ENCODE measurements at regions not wholly inside any gene's neighbourhood (a gene's known extent, or its start where the extent isn't known, plus 50 kb on each side); places are given as distances from the start of the nearest gene placed in this dataset.
A peak's percentile ranks its signal among the peaks of the same experiment; 100 is the strongest.

DNA sequence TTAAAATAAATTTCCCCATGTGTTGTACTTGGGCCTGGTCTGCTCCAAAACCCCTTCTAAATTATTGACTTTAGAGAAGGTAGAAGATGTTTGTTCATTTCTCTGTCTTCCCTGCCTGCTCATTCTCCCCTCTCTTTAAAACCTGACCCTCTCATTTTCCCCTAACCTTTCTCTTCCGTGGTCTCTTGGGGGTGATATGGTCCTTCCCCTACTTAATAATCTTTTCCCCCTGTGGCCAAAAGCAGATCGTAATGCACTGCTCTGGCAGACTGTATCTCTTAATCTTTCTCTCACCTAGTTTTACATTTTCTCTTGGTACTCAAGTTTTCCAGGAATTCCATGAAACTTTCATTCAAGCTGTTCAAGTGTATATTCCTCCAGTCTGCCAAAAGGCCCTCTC is 301.7 kb downstream of the TTLL7 start:
- H3K4me1 ChIP-seq = no peaks in the 10 kb centered on the region
- H3K36me3 ChIP-seq = no peaks in the 10 kb centered on the region
- no peaks in the 10 kb centered on the region for H3K9me3 ChIP-seq
- intact Hi-C loops (cut with DNase I; ENCODE audit: low total_unique reads) (no loop called here), in situ Hi-C loops (cut with MboI; ENCODE audit: low pct_ligation_motif_present in 1 of 4, low pct_unique_long_range_greater_than_20kb in 1 of 4, low sequenced_read_pairs in 3 of 4) (no loop called here)
- TF ChIP-seq, protein P1, sequence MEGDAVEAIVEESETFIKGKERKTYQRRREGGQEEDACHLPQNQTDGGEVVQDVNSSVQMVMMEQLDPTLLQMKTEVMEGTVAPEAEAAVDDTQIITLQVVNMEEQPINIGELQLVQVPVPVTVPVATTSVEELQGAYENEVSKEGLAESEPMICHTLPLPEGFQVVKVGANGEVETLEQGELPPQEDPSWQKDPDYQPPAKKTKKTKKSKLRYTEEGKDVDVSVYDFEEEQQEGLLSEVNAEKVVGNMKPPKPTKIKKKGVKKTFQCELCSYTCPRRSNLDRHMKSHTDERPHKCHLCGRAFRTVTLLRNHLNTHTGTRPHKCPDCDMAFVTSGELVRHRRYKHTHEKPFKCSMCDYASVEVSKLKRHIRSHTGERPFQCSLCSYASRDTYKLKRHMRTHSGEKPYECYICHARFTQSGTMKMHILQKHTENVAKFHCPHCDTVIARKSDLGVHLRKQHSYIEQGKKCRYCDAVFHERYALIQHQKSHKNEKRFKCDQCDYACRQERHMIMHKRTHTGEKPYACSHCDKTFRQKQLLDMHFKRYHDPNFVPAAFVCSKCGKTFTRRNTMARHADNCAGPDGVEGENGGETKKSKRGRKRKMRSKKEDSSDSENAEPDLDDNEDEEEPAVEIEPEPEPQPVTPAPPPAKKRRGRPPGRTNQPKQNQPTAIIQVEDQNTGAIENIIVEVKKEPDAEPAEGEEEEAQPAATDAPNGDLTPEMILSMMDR (IDR thresholded peaks at IDR 0.05) = no peak
- no peak for TF ChIP-seq POLR2AphosphoS5 (IDR thresholded peaks at IDR 0.05)
- no peak for TF ChIP-seq EP300 (IDR thresholded peaks at IDR 0.05; ENCODE audit: low read depth)
- no peak for TF ChIP-seq POLR2A (IDR thresholded peaks at IDR 0.05)
- H3K27ac ChIP-seq = no peak overlapping the region
- peaks cover 4% of the 10 kb centered on the region for H3K27me3 ChIP-seq
- 74 to 79% methylated on average over 2 of the region's 2 CpGs for WGBS, 2 donors (ENCODE audit: low coverage in 1 of 2)
- DNase-seq = no peak
- no peak overlapping the region for H3K4me3 ChIP-seq

DNA sequence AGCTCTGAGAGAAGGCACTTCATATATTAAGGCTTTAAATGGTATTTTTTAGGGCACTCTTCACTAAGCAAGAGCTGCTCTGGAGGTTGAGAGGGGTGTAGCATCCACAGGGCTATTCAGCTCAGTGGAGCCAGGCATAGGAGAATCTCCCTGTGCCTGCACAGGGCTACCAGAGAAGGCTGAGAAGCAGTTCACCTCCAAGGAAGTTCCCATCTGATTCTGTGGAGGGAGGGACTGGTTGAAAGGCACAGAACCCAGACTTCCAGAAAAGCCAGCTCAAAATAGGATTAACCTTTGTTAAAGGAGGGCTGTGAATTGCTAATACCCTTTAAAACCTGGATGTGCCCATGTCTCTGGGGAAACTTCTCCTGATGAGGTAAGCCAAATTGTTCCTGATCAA is 304.5 kb downstream of the TTLL7 start:
- no peak for DNase-seq
- in situ Hi-C loops (cut with MboI; ENCODE audit: low pct_ligation_motif_present in 1 of 4, low pct_unique_long_range_greater_than_20kb in 1 of 4, low sequenced_read_pairs in 3 of 4) = no loop called here
- Histone ChIP-seq H3K4me3 (no peak overlapping the region), H3K27ac (no peak overlapping the region), H3K9me3 (no peaks in the 10 kb centered on the region), H3K27me3 (peaks cover 4% of the 10 kb centered on the region), H3K36me3 (no peaks in the 10 kb centered on the region), H3K4me1 (no peaks in the 10 kb centered on the region)
- intact Hi-C loops (cut with DNase I; ENCODE audit: low total_unique reads) = no loop called here
- no peak for TF ChIP-seq POLR2AphosphoS5 (IDR thresholded peaks at IDR 0.05)
- no peak for TF ChIP-seq POLR2A (IDR thresholded peaks at IDR 0.05)
- TF ChIP-seq, protein P1 (IDR thresholded peaks at IDR 0.05) = no peak
- no peak for TF ChIP-seq EP300 (IDR thresholded peaks at IDR 0.05; ENCODE audit: low read depth)

DNA sequence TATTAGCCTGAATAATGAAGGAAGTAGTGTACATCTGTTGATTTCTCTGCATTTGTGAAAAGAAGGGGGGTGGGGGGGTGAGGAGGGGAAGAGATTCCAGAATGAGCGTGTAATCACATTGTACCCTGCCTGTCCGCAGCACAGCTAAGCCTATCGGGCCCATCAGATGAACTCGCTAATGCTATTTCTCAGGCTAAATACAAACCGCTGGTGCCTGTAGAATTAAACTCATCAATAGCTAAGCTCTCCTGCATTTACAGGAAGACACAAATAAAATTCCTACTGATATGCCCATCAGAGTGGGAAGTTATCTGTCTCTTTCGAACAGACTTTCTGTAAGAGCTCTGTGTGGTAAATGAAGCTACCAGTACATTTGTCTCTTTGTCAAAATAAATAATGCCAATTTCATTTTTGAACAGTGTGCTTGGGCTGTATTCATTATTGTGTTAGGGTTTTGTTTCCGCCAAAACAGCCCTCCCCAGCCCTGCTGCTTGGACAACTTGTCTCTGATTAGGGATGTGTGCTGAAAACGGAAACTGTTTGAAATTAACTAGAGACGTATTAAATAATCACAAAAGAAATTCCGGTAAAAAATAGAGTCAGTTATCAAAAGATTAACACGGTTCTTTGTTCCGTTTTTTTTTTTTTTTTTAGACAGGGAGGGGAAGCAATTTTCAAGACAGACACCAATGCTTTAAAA is 305.4 kb downstream of the TTLL7 start:
- TF ChIP-seq, protein P1 (IDR thresholded peaks at IDR 0.05) = no peak
- no peak for TF ChIP-seq EP300 (IDR thresholded peaks at IDR 0.05; ENCODE audit: low read depth)
- no peak for TF ChIP-seq POLR2A (IDR thresholded peaks at IDR 0.05)
- no peak for TF ChIP-seq POLR2AphosphoS5 (IDR thresholded peaks at IDR 0.05)
- H3K4me1 ChIP-seq = no peaks in the 10 kb centered on the region
- in situ Hi-C loops (cut with MboI; ENCODE audit: low pct_ligation_motif_present in 1 of 4, low pct_unique_long_range_greater_than_20kb in 1 of 4, low sequenced_read_pairs in 3 of 4) = no loop called here
- DNase-seq = no peak
- peaks cover 4% of the 10 kb centered on the region for H3K27me3 ChIP-seq
- H3K36me3 ChIP-seq = no peaks in the 10 kb centered on the region
- intact Hi-C loops (cut with DNase I; ENCODE audit: low total_unique reads) = no loop called here
- WGBS, 2 donors (ENCODE audit: low coverage in 1 of 2) = 44 to 55% methylated on average over 11 to 12 of the region's 12 CpGs
- H3K27ac ChIP-seq = no peak overlapping the region
- H3K9me3 ChIP-seq = no peaks in the 10 kb centered on the region
- H3K4me3 ChIP-seq = peak overlapping the region in 1 of 4 donors; percentile 31

DNA sequence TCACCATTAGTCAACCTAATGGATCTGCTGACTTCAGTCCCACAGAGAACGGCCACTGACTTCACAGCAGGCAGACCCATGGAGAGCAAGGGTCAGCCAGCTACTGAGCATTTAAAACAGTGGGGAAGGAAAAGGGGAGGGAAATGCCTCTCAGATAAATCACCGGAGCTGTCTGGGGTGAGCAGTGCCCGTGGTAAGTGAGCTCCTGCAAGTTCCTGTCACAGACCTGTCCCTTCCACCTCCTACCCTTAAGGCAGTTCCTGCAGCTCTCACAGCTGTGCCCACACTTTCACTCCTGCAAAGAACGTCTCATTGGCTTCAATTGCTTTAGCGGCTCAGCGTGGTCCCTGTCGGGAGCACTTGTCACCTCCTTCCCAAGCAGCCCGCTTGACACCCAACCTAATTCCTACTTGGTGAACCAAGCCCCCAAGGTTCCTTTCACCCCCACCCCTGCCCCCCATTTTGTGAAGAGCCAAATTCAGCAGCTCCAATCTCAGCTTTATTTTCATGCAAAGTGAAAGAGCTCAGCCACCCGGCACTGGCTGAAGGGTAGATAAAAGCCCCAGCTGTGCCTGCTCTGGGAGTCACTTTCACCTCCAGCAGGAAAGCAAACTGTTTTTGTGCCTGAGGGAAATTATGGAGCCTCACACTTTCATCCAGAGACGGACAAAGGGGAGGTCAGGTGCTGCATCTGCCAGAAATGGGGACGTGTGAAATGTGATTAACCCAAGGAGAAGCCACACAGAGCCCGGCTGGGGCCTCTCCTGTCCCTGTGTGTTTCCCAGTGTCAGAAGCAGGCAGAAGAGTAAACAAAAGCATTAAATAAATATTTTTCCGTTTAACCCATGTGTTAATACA is 306.2 kb downstream of the TTLL7 start:
- TF ChIP-seq POLR2AphosphoS5 (IDR thresholded peaks at IDR 0.05) = no peak
- no peak for TF ChIP-seq POLR2A (IDR thresholded peaks at IDR 0.05)
- TF ChIP-seq, protein P1 (IDR thresholded peaks at IDR 0.05) = no peak
- no peak for TF ChIP-seq EP300 (IDR thresholded peaks at IDR 0.05; ENCODE audit: low read depth)
- no peaks in the 10 kb centered on the region for H3K9me3 ChIP-seq
- H3K4me3 ChIP-seq = peak overlapping the region in 2 of 4 donors; percentile 6 to 31
- in situ Hi-C loops (cut with MboI; ENCODE audit: low pct_ligation_motif_present in 1 of 4, low pct_unique_long_range_greater_than_20kb in 1 of 4, low sequenced_read_pairs in 3 of 4) (no loop called here), intact Hi-C loops (cut with DNase I; ENCODE audit: low total_unique reads) (no loop called here)
- peaks cover 4% of the 10 kb centered on the region for H3K27me3 ChIP-seq
- WGBS, 2 donors (ENCODE audit: low coverage in 1 of 2) = 21 to 30% methylated on average over 4 to 13 of the region's 13 CpGs
- H3K27ac ChIP-seq = no peak overlapping the region
- H3K36me3 ChIP-seq = no peaks in the 10 kb centered on the region
- H3K4me1 ChIP-seq = no peaks in the 10 kb centered on the region
- no peak for DNase-seq
